HepG2 (cell line): ENCODE measurements at regions not wholly inside any gene's neighbourhood (a gene's known extent, or its start where the extent isn't known, plus 50 kb on each side); places are given as distances from the start of the nearest gene placed in this dataset.

Experiments
- ATAC-seq: fragments of 200-7000 bp; cut with Tn5 transposase; 3 replicates; pipeline ENCODE4 v1.9.1; 2020; ENCODE audit warnings: mild to moderate bottlenecking, moderate library complexity
- BruUV-seq: library from RNA; stranded (reverse); fragments of 400-500 nt; replicated peaks from 2 replicates; lab custom pipeline; 2021; lab: Mats Ljungman, UMichigan
- CTCF ChIA-PET: fragments of 300-600 bp; formaldehyde crosslinking; extraction: SDS; loops from one replicate; lab custom pipeline; 2021; ENCODE audit warnings: low total read pairs, inconsistent platforms, low intra/inter-chr PET ratio; lab: Yijun Ruan, JAX
- POLR2A ChIA-PET: fragments of 350-600 bp; sonication (Branson Sonifier 250); formaldehyde crosslinking; loops from one replicate; lab custom pipeline; 2020; ENCODE audit warnings: antibody characterized with exemption, inconsistent platforms; lab: Yijun Ruan, JAX
- DNase-seq: peaks from one replicate; pipeline ENCODE4 v3.0.0-alpha.2; 2015; ENCODE audit warnings: low spot score
- FAIRE-seq: peaks from 3 replicates; lab custom pipeline; 2011; peaks lifted over from hg19 to GRCh38; lab: Jason Lieb, UNC
- H2AFZ ChIP-seq: one replicate; pipeline ENCODE4 v1.6.1; 2011; ENCODE audit warnings: low read length, inconsistent platforms
- H3K27ac ChIP-seq: fragments of 300-600 bp; 3 replicates; pipeline ENCODE4 v1.8.0; 2011; ENCODE audit warnings: mixed run types, mild to moderate bottlenecking, mixed read lengths, low read length, inconsistent platforms; ENCODE audit not compliant: insufficient read depth; ENCODE audit errors: extremely low read length
- H3K27me3 ChIP-seq, 2 experiments: fragments of 200-600 bp in 1 of 2; 2 replicates in 1 of 2; 3 replicates in 1 of 2; pipeline versions ENCODE4 v1.6.0 to v1.8.0; 2011; ENCODE audit warnings: low read length in 2 of 2, mild to moderate bottlenecking in 2 of 2, moderate library complexity in 2 of 2, inconsistent platforms in 1 of 2; ENCODE audit not compliant: insufficient read depth in 2 of 2, control insufficient read depth in 1 of 2
- H3K36me3 ChIP-seq, 2 experiments: fragments of 200-600 bp in 1 of 2; replicated peaks in 1 of 2; 2 replicates in 1 of 2; 3 replicates in 1 of 2; pipeline versions ENCODE4 v1.5.1 to v1.8.0; 2011; ENCODE audit warnings: low read length in 2 of 2, inconsistent platforms in 1 of 2; ENCODE audit not compliant: insufficient read depth in 2 of 2, control insufficient read depth in 1 of 2
- H3K4me1 ChIP-seq: 2 replicates; pipeline ENCODE4 v1.5.1; 2012; ENCODE audit warnings: low read length, inconsistent platforms; ENCODE audit not compliant: insufficient read depth
- H3K4me2 ChIP-seq: 2 replicates; pipeline ENCODE4 v1.6.0; 2011; ENCODE audit warnings: low read depth, low read length, inconsistent platforms
- H3K4me3 ChIP-seq, 3 experiments: fragments of 200-600 bp in 1 of 3; sonication (generic), shearing (Covaris generic) in 1 of 3; replicated peaks in 1 of 3; 2 replicates each; pipeline ENCODE4 v1.5.1; 2011 to 2016; ENCODE audit warnings: low read length in 3 of 3, inconsistent platforms in 2 of 3, low read depth in 2 of 3, mild to moderate bottlenecking in 2 of 3, control low read depth in 1 of 3, mixed read lengths in 1 of 3; ENCODE audit not compliant: insufficient read depth in 1 of 3
- H3K79me2 ChIP-seq: one replicate; pipeline ENCODE4 v1.6.1; 2011; ENCODE audit warnings: low read length, inconsistent platforms; ENCODE audit not compliant: insufficient read depth
- H3K9ac ChIP-seq: 2 replicates; pipeline ENCODE4 v1.6.0; 2011; ENCODE audit warnings: mild to moderate bottlenecking, low read depth, low read length, inconsistent platforms; ENCODE audit not compliant: insufficient read depth
- H3K9me3 ChIP-seq: 2 replicates; pipeline ENCODE4 v1.5.1; 2012; ENCODE audit warnings: mild to moderate bottlenecking, low read length
- H4K20me1 ChIP-seq: 2 replicates; pipeline ENCODE4 v1.6.0; 2011; ENCODE audit warnings: inconsistent platforms, mild to moderate bottlenecking, low read length, moderate library complexity; ENCODE audit not compliant: insufficient read depth
- ARID5B ChIP-seq: IDR thresholded peaks from 2 replicates; pipeline ENCODE4 v1.4.0; 2020; ENCODE audit warnings: mild to moderate bottlenecking, missing genetic modification reagents
- BCL3 ChIP-seq: sonication (generic); formaldehyde crosslinking; IDR thresholded peaks from 2 replicates; pipeline ENCODE4 v1.5.1; 2020; ENCODE audit warnings: mild to moderate bottlenecking, missing genetic modification reagents, moderate library complexity
- BCL6 ChIP-seq: IDR thresholded peaks from 2 replicates; pipeline ENCODE4 v1.6.1; 2016; ENCODE audit warnings: missing genetic modification reagents, missing compliant biosample characterization
- ETV6 ChIP-seq: sonication (generic); formaldehyde crosslinking; conservative IDR thresholded peaks from 2 replicates; pipeline ENCODE4 v1.4.0; 2020; ENCODE audit warnings: missing genetic modification reagents
- GATAD1 ChIP-seq: IDR thresholded peaks from 2 replicates; pipeline ENCODE4 v1.6.1; 2016; ENCODE audit warnings: missing genetic modification reagents, missing compliant biosample characterization
- GATAD2A ChIP-seq: IDR thresholded peaks from 2 replicates; pipeline ENCODE4 v1.6.1; 2016
- MIER3 ChIP-seq: IDR thresholded peaks from 2 replicates; pipeline ENCODE4 v1.6.1; 2016; ENCODE audit warnings: missing compliant biosample characterization, borderline replicate concordance
- PCBP2 ChIP-seq: fragments of 200-400 bp; formaldehyde crosslinking; optimal IDR thresholded peaks from 2 replicates; pipeline ENCODE3; 2018; ENCODE audit warnings: low read length, low read depth; ENCODE audit not compliant: poor library complexity, severe bottlenecking
- PLRG1 ChIP-seq: fragments of 450-650 bp; conservative IDR thresholded peaks from 2 replicates; pipeline ENCODE4 v1.6.1; 2016
- PTBP1 ChIP-seq: fragments of 200-400 bp; formaldehyde crosslinking; IDR thresholded peaks from 2 replicates; pipeline ENCODE4 v1.6.1; 2018; ENCODE audit warnings: low read length, low read depth; ENCODE audit not compliant: poor library complexity, severe bottlenecking
- RFX3 ChIP-seq: IDR thresholded peaks from 2 replicates; pipeline ENCODE4 v1.6.1; 2016; ENCODE audit warnings: missing biosample characterization, missing genetic modification reagents
- SIX1 ChIP-seq: sonication (generic); formaldehyde crosslinking; IDR thresholded peaks from 2 replicates; pipeline ENCODE4 v1.4.0; 2020; ENCODE audit warnings: missing genetic modification reagents, borderline replicate concordance
- SP5 ChIP-seq: IDR thresholded peaks from 2 replicates; pipeline ENCODE4 v1.6.1; 2016; ENCODE audit warnings: low read depth, borderline replicate concordance
- TERF1 ChIP-seq: sonication (generic); formaldehyde crosslinking; IDR thresholded peaks from 2 replicates; pipeline ENCODE4 v1.8.0; 2022; ENCODE audit warnings: mild to moderate bottlenecking, missing genetic modification reagents, moderate library complexity
- ZNF431 ChIP-seq: sonication (generic); formaldehyde crosslinking; IDR thresholded peaks from 2 replicates; pipeline ENCODE4 v1.9.0; 2022; ENCODE audit warnings: missing genetic modification reagents, low read depth, mild to moderate bottlenecking, borderline replicate concordance
- ZNF558 ChIP-seq: sonication (generic); formaldehyde crosslinking; IDR thresholded peaks from 2 replicates; pipeline ENCODE4 v1.9.0; 2022; ENCODE audit warnings: mild to moderate bottlenecking, missing genetic modification reagents, borderline replicate concordance
- ZNF644 ChIP-seq: IDR thresholded peaks from 2 replicates; pipeline ENCODE4 v1.6.1; 2016; ENCODE audit warnings: low read depth
- ZNF788 ChIP-seq: sonication (generic); formaldehyde crosslinking; IDR thresholded peaks from 2 replicates; pipeline ENCODE4 v1.5.0; 2020; ENCODE audit warnings: mild to moderate bottlenecking, missing genetic modification reagents, borderline replicate concordance
- WGBS: methylation state at CpG from one replicate; pipeline ENCODE4 v1.1.6; 2017; ENCODE audit warnings: low lambda C conversion rate; 5-methylcytosine and 5-hydroxymethylcytosine counted together
- in situ Hi-C: cut with HindIII; loops from 2 replicates; pipeline ENCODE4 v1.10.0; 2017; ENCODE audit warnings: low pct_unique_long_range_greater_than_20kb; ENCODE audit not compliant: extremely low pct_ligation_motif_present
- intact Hi-C: fragments of 100-400 bp; cut with micrococcal nuclease; formaldehyde crosslinking; loops from one replicate; pipeline ENCODE4 v1.10.0; 2022; ENCODE audit not compliant: unreplicated experiment

- H3K79me2 ChIP-seq, result no peaks in the 10 kb centered on the region
- DNase-seq (no peak), ATAC-seq (no peak), FAIRE-seq (no peak)
- in situ Hi-C loops (no loop called here), intact Hi-C loops (no loop called here)
- no peak overlapping the region for H3K27ac ChIP-seq
- CTCF ChIA-PET, result no interaction called here
- no peak overlapping the region for H2AFZ ChIP-seq
- no peaks in the 10 kb centered on the region for H3K9me3 ChIP-seq
- H3K4me2 ChIP-seq, result no peak overlapping the region
- POLR2A ChIA-PET, result no interaction called here
- H3K36me3 ChIP-seq, result no peaks in the 10 kb centered on the region
- H3K4me1 ChIP-seq, result peaks cover 3% of the 10 kb centered on the region; the same call in 1 of the 2 replicates
- no peaks in the 10 kb centered on the region for H4K20me1 ChIP-seq
- peaks cover 1 to 10% of the 10 kb centered on the region in 2 experiments; a peak in 3 of 5 replicates for H3K27me3 ChIP-seq
- WGBS, result 58% methylated on average over 6 of the region's 6 CpGs
- no peak for TF ChIP-seq ZNF431 (CRISPR knock-in tag)
- TF ChIP-seq ETV6, result no peak
- no peak for TF ChIP-seq TERF1 (CRISPR knock-in tag)
- no peak for TF ChIP-seq SIX1
- TF ChIP-seq GATAD1 (CRISPR knock-in tag), result no peak
- no peak for TF ChIP-seq PCBP2
- TF ChIP-seq ARID5B, result no peak
- TF ChIP-seq ZNF558, result no peak
- TF ChIP-seq GATAD2A (CRISPR knock-in tag), result no peak
- TF ChIP-seq ZNF644 (CRISPR knock-in tag), result no peak
- no peak for TF ChIP-seq MIER3 (CRISPR knock-in tag)
- TF ChIP-seq BCL3, result no peak
- no peak for TF ChIP-seq ZNF788 (CRISPR knock-in tag)
- no peak for TF ChIP-seq PTBP1
- no peak for TF ChIP-seq BCL6 (CRISPR knock-in tag)
- TF ChIP-seq PLRG1, result no peak
- no peak for TF ChIP-seq RFX3
- TF ChIP-seq SP5, result no peak
- no peak overlapping the region for H3K9ac ChIP-seq
- no TSS peak for BruUV-seq
- H3K4me3 ChIP-seq, result no peak overlapping the region
Observed at GRCh38 chr2:38153476-38154135, 77.7 kb upstream of the CYP1B1 start.
